ENCODE measurements at regions not wholly inside any gene's neighbourhood (a gene's known extent, or its start where the extent isn't known, plus 50 kb on each side); places are given as distances from the start of the nearest gene placed in this dataset.

GRCh38 chr17:34066528-34066927 lies 188.6 kb upstream of the CCL2 start:
- no peak overlapping the region for H3K4me3 ChIP-seq (ENCODE audit: low read depth, low read length)
- H3K9me3 ChIP-seq, result no peaks in the 10 kb centered on the region
- POLR2A ChIA-PET, result no interaction called here
- H3K36me3 Mint-ChIP-seq (ENCODE audit: insufficient read depth, unreplicated experiment), result no peaks in the 10 kb centered on the region
- H3K36me3 ChIP-seq (ENCODE audit: control insufficient read depth, insufficient read depth, low read length), result no peaks in the 10 kb centered on the region
- BruUV-seq (replicated peaks), result no TSS peak
- no peak for DNase-seq
- peaks cover 7% of the 10 kb centered on the region for H3K27me3 Mint-ChIP-seq (ENCODE audit: insufficient read depth, unreplicated experiment)
- TF ChIP-seq CTCF (IDR thresholded peaks at IDR 0.05; ENCODE audit: insufficient read depth in 1 of 2, low read depth in 1 of 2, low read length in 1 of 2, severe bottlenecking in 1 of 2, unreplicated experiment in 1 of 2), result no peak
- H3K27ac Mint-ChIP-seq (ENCODE audit: unreplicated experiment), result no peak overlapping the region
- H3K27me3 ChIP-seq (replicated peaks; ENCODE audit: control insufficient read depth, insufficient read depth, low read length), result no peaks in the 10 kb centered on the region; the same call in none of the 2 replicates
- peaks cover 8% of the 10 kb centered on the region for H3K9me3 Mint-ChIP-seq (ENCODE audit: unreplicated experiment)
- H3K4me3 Mint-ChIP-seq (ENCODE audit: unreplicated experiment), result no peak overlapping the region
- H3K4me1 Mint-ChIP-seq (ENCODE audit: low read depth, unreplicated experiment), result no peaks in the 10 kb centered on the region
- intact Hi-C loops (cut with micrococcal nuclease; ENCODE audit: unreplicated experiment), result no loop called here
- no peaks in the 10 kb centered on the region for H3K4me1 ChIP-seq
- CTCF ChIA-PET, result no interaction called here

- Mint-ChIP-seq H3K4me3 (ENCODE audit: unreplicated experiment) (no peak overlapping the region), H3K9me3 (ENCODE audit: unreplicated experiment) (peaks cover 9% of the 10 kb centered on the region), H3K36me3 (ENCODE audit: insufficient read depth, unreplicated experiment) (no peaks in the 10 kb centered on the region), H3K27ac (ENCODE audit: unreplicated experiment) (no peak overlapping the region), H3K4me1 (ENCODE audit: low read depth, unreplicated experiment) (no peaks in the 10 kb centered on the region), H3K27me3 (ENCODE audit: insufficient read depth, unreplicated experiment) (peaks cover 7% of the 10 kb centered on the region)
- Histone ChIP-seq H3K36me3 (ENCODE audit: control insufficient read depth, insufficient read depth, low read length) (no peaks in the 10 kb centered on the region), H3K4me3 (ENCODE audit: low read depth, low read length) (no peak overlapping the region), H3K27me3 (replicated peaks; ENCODE audit: control insufficient read depth, insufficient read depth, low read length) (no peaks in the 10 kb centered on the region; the same call in none of the 2 replicates), H3K9me3 (no peaks in the 10 kb centered on the region), H3K4me1 (no peaks in the 10 kb centered on the region)
- ChIA-PET CTCF (no interaction called here), POLR2A (no interaction called here)
- no TSS peak for BruUV-seq (replicated peaks)
- intact Hi-C loops (cut with micrococcal nuclease; ENCODE audit: unreplicated experiment), result no loop called here
- no peak for TF ChIP-seq CTCF (IDR thresholded peaks at IDR 0.05; ENCODE audit: insufficient read depth in 1 of 2, low read depth in 1 of 2, low read length in 1 of 2, severe bottlenecking in 1 of 2, unreplicated experiment in 1 of 2)
- no peak for DNase-seq
Measured at GRCh38 chr17:34067011-34067410, 188.1 kb upstream of the CCL2 start.

GRCh38 chr17:34068571-34068970 lies 186.5 kb upstream of the CCL2 start:
- POLR2A ChIA-PET, result no interaction called here
- Mint-ChIP-seq H3K9me3 (ENCODE audit: unreplicated experiment) (peaks cover 9% of the 10 kb centered on the region), H3K4me3 (ENCODE audit: unreplicated experiment) (no peak overlapping the region), H3K27me3 (ENCODE audit: insufficient read depth, unreplicated experiment) (peaks cover 7% of the 10 kb centered on the region), H3K4me1 (ENCODE audit: low read depth, unreplicated experiment) (no peaks in the 10 kb centered on the region), H3K27ac (ENCODE audit: unreplicated experiment) (no peak overlapping the region), H3K36me3 (ENCODE audit: insufficient read depth, unreplicated experiment) (no peaks in the 10 kb centered on the region)
- Histone ChIP-seq H3K27me3 (replicated peaks; ENCODE audit: control insufficient read depth, insufficient read depth, low read length) (no peaks in the 10 kb centered on the region; the same call in none of the 2 replicates), H3K4me1 (no peaks in the 10 kb centered on the region), H3K4me3 (ENCODE audit: low read depth, low read length) (no peak overlapping the region), H3K9me3 (no peaks in the 10 kb centered on the region), H3K36me3 (ENCODE audit: control insufficient read depth, insufficient read depth, low read length) (no peaks in the 10 kb centered on the region)
- DNase-seq, result no peak
- no TSS peak for BruUV-seq (replicated peaks)
- CTCF ChIA-PET, result no interaction called here
- TF ChIP-seq CTCF (IDR thresholded peaks at IDR 0.05; ENCODE audit: insufficient read depth in 1 of 2, low read depth in 1 of 2, low read length in 1 of 2, severe bottlenecking in 1 of 2, unreplicated experiment in 1 of 2), result no peak
- intact Hi-C loops (cut with micrococcal nuclease; ENCODE audit: unreplicated experiment), result no loop called here
